CD8-positive, alpha-beta memory T cell (primary cell): ENCODE measurements at regions not wholly inside any gene's neighbourhood (a gene's known extent, or its start where the extent isn't known, plus 50 kb on each side); places are given as distances from the start of the nearest gene placed in this dataset.

Experiments
- CTCF ChIA-PET: fragments of 350-600 bp; sonication (Branson Sonifier 250); formaldehyde crosslinking; loops from one replicate; lab custom pipeline; 2021; ENCODE audit warnings: antibody characterized with exemption; lab: Charles Lee
- POLR2A ChIA-PET: fragments of 350-600 bp; sonication (Branson Sonifier 250); formaldehyde crosslinking; loops from one replicate; lab custom pipeline; 2021; ENCODE audit warnings: antibody characterized with exemption; lab: Charles Lee
- DNase-seq, 5 donors: peaks; one replicate each; pipeline versions ENCODE4 v3.0.0 to v3.0.0-alpha.2; 2020 to 2022; ENCODE audit warnings: mixed read lengths in 1 of 5
- H3K27ac ChIP-seq: one replicate; pipeline ENCODE4 v1.7.0; 2013; ENCODE audit warnings: low read depth, mild to moderate bottlenecking, low read length, moderate library complexity
- H3K27me3 ChIP-seq: 2 replicates; pipeline ENCODE4 v1.7.0; 2013; ENCODE audit warnings: low read length, mild to moderate bottlenecking; ENCODE audit not compliant: insufficient read depth, poor library complexity, severe bottlenecking
- H3K36me3 ChIP-seq: 2 replicates; pipeline ENCODE4 v1.7.0; 2013; ENCODE audit warnings: mild to moderate bottlenecking, low read length, moderate library complexity; ENCODE audit not compliant: insufficient read depth
- H3K4me1 ChIP-seq: 2 replicates; pipeline ENCODE4 v1.7.0; 2013; ENCODE audit warnings: mild to moderate bottlenecking, low read length, moderate library complexity; ENCODE audit not compliant: insufficient read depth
- H3K4me3 ChIP-seq: 2 replicates; pipeline ENCODE4 v1.7.0; 2013; ENCODE audit warnings: mild to moderate bottlenecking, low read length
- H3K9me3 ChIP-seq: 2 replicates; pipeline ENCODE4 v1.7.0; 2013; ENCODE audit warnings: mild to moderate bottlenecking, low read length
- H3K27ac Mint-ChIP-seq, 8 donors: one replicate each; pipeline ENCODE4 v1.8.0; 2020 to 2021; ENCODE audit warnings: mixed read lengths in 8 of 8, mild to moderate bottlenecking in 6 of 8, inconsistent platforms in 3 of 8, moderate library complexity in 3 of 8
- H3K27me3 Mint-ChIP-seq, 2 donors: one replicate each; pipeline ENCODE4 v1.8.0; 2020 to 2021; ENCODE audit warnings: mixed read lengths in 2 of 2, mild to moderate bottlenecking in 1 of 2, moderate library complexity in 1 of 2
- H3K36me3 Mint-ChIP-seq, 3 donors: one replicate each; pipeline ENCODE4 v1.8.0; 2020 to 2021; ENCODE audit warnings: mixed read lengths in 3 of 3, inconsistent platforms in 1 of 3, mild to moderate bottlenecking in 1 of 3
- H3K4me1 Mint-ChIP-seq, 3 donors: one replicate each; pipeline ENCODE4 v1.8.0; 2020 to 2021; ENCODE audit warnings: mixed read lengths in 3 of 3, inconsistent platforms in 1 of 3, mild to moderate bottlenecking in 1 of 3
- H3K4me3 Mint-ChIP-seq, 7 donors: one replicate each; pipeline ENCODE4 v1.8.0; 2020 to 2021; ENCODE audit warnings: mixed read lengths in 7 of 7, mild to moderate bottlenecking in 6 of 7, moderate library complexity in 4 of 7, inconsistent platforms in 2 of 7
- H3K9me3 Mint-ChIP-seq, 5 donors: one replicate each; pipeline ENCODE4 v1.8.0; 2020 to 2022; ENCODE audit warnings: mixed read lengths in 5 of 5, mild to moderate bottlenecking in 3 of 5, moderate library complexity in 2 of 5, inconsistent platforms in 1 of 5

- Histone ChIP-seq H3K4me1 (no peaks in the 10 kb centered on the region), H3K9me3 (no peaks in the 10 kb centered on the region), H3K36me3 (no peaks in the 10 kb centered on the region), H3K27me3 (no peaks in the 10 kb centered on the region), H3K27ac (no peak overlapping the region), H3K4me3 (no peak overlapping the region)
- H3K27me3 Mint-ChIP-seq: peaks cover 11 to 35% of the 10 kb centered on the region in 2 donors
- no peak for DNase-seq
- H3K4me1 Mint-ChIP-seq: no peaks in the 10 kb centered on the region
- H3K9me3 Mint-ChIP-seq: no peaks in the 10 kb centered on the region
- CTCF ChIA-PET: no interaction called here
- H3K27ac Mint-ChIP-seq: no peak overlapping the region
- POLR2A ChIA-PET: no interaction called here
- no peak overlapping the region for H3K4me3 Mint-ChIP-seq
- no peaks in the 10 kb centered on the region for H3K36me3 Mint-ChIP-seq
These were observed 111.9 kb downstream of the KCNF1 start for GRCh38 chr2:11023326-11024258.

DNA sequence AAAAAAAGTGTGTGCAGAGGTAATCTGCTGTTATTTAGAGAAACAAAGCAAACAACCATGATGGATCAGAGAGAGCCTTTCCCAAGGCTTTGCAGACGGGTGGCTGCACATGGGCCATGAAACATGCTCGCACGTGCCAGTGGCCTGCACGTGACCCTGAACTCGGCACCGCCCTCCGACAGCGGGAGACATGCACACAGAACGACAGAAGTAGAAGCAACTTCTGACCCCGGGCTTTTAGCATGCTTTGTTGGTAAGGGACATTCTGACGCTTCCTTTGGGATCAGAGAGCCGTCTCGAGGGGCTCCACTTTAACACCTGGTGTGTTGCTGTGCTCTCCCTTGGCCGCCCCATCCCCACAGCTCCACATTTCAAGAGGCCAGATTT is 112.5 kb downstream of the KCNF1 start:
- CTCF ChIA-PET: no interaction called here

GRCh38 chr2:11024687-11025086 is 113.0 kb downstream of the KCNF1 start:
- no peak for DNase-seq
- Mint-ChIP-seq H3K36me3 (no peaks in the 10 kb centered on the region), H3K9me3 (no peaks in the 10 kb centered on the region), H3K4me3 (no peak overlapping the region), H3K27me3 (peaks cover 8 to 29% of the 10 kb centered on the region in 2 donors), H3K4me1 (no peaks in the 10 kb centered on the region), H3K27ac (no peak overlapping the region)
- H3K9me3 ChIP-seq: no peaks in the 10 kb centered on the region
- H3K27me3 ChIP-seq: no peaks in the 10 kb centered on the region
- POLR2A ChIA-PET: no interaction called here
- H3K4me1 ChIP-seq: no peaks in the 10 kb centered on the region
- no peaks in the 10 kb centered on the region for H3K36me3 ChIP-seq
- no peak overlapping the region for H3K27ac ChIP-seq
- CTCF ChIA-PET: no interaction called here
- H3K4me3 ChIP-seq: no peak overlapping the region

More for the DNA sequence above, 112.5 kb downstream of the KCNF1 start:
- DNase-seq: no peak
- Histone ChIP-seq H3K27me3 (no peaks in the 10 kb centered on the region), H3K9me3 (no peaks in the 10 kb centered on the region), H3K4me3 (no peak overlapping the region), H3K4me1 (no peaks in the 10 kb centered on the region), H3K36me3 (no peaks in the 10 kb centered on the region), H3K27ac (no peak overlapping the region)
- Mint-ChIP-seq H3K27me3 (peaks cover 11 to 33% of the 10 kb centered on the region in 2 donors), H3K36me3 (no peaks in the 10 kb centered on the region), H3K9me3 (no peaks in the 10 kb centered on the region), H3K4me1 (no peaks in the 10 kb centered on the region), H3K27ac (no peak overlapping the region), H3K4me3 (no peak overlapping the region)
- POLR2A ChIA-PET: no interaction called here

GRCh38 chr2:11026286-11026921 is 114.7 kb downstream of the KCNF1 start:
- Histone ChIP-seq H3K36me3 (no peaks in the 10 kb centered on the region), H3K9me3 (no peaks in the 10 kb centered on the region), H3K27ac (no peak overlapping the region), H3K27me3 (no peaks in the 10 kb centered on the region), H3K4me3 (no peak overlapping the region), H3K4me1 (no peaks in the 10 kb centered on the region)
- CTCF ChIA-PET: no interaction called here
- DNase-seq: no peak
- H3K27me3 Mint-ChIP-seq: peaks cover 2 to 20% of the 10 kb centered on the region in 2 donors
- POLR2A ChIA-PET: no interaction called here
- H3K36me3 Mint-ChIP-seq: no peaks in the 10 kb centered on the region
- no peaks in the 10 kb centered on the region for H3K9me3 Mint-ChIP-seq
- H3K4me1 Mint-ChIP-seq: no peaks in the 10 kb centered on the region
- H3K27ac Mint-ChIP-seq: no peak overlapping the region
- no peak overlapping the region for H3K4me3 Mint-ChIP-seq

DNA sequence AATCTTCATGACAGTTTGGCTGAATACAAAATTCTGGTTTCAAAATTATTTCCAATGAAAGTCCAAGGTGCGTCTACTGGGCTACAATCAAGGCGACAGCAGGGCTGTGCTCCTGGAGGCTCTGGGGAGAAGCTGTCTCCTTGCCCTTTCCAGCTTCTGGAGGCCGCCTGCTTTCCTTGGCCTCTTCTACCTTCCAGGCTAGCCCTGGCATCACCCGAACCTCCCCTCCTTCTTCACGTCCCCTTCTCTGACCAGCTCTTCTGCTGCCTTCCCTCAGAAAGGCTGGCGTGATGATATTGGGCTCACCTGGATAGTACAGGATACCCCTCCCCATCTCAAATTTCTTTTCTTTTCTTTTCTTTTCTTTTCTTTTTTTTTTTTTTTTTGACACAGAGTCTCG is 115.5 kb downstream of the KCNF1 start:
- H3K4me1 ChIP-seq: no peaks in the 10 kb centered on the region
- H3K4me3 ChIP-seq: no peak overlapping the region
- Mint-ChIP-seq H3K36me3 (no peaks in the 10 kb centered on the region), H3K4me3 (no peak overlapping the region), H3K4me1 (no peaks in the 10 kb centered on the region), H3K27me3 (peaks cover 2 to 15% of the 10 kb centered on the region in 2 donors), H3K9me3 (no peaks in the 10 kb centered on the region), H3K27ac (no peak overlapping the region)
- POLR2A ChIA-PET: no interaction called here
- no peaks in the 10 kb centered on the region for H3K9me3 ChIP-seq
- CTCF ChIA-PET: no interaction called here
- no peaks in the 10 kb centered on the region for H3K36me3 ChIP-seq
- H3K27ac ChIP-seq: no peak overlapping the region
- no peaks in the 10 kb centered on the region for H3K27me3 ChIP-seq
- DNase-seq: no peak

DNA sequence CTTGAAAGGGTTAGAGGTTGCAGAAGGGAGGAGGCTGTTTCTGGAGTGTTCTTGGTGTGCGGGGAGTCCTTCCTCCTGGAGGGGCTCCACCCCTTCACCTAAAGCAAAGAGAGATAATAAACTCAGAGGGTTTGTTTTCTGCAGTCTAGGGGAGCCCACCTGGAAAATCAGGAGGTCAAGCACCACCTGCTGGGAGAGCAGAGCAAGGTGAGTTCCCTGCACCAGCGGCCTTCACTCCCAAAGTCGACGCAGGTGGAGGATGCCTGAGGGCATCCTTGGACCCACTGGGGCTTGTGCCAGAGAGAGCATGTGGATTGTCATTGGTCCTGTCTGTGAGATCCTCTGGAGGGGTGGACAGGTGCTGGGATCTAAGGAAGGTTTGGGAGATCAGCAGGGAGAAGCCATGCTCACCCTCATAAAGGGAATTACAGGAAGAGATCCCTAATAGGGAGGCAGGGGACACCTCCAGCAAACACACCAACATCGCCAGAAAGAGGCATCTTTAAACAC is 116.7 kb downstream of the KCNF1 start:
- ChIA-PET POLR2A (no interaction called here), CTCF (no interaction called here)
- Histone ChIP-seq H3K4me3 (no peak overlapping the region), H3K9me3 (no peaks in the 10 kb centered on the region), H3K4me1 (no peaks in the 10 kb centered on the region), H3K27me3 (no peaks in the 10 kb centered on the region), H3K36me3 (no peaks in the 10 kb centered on the region), H3K27ac (no peak overlapping the region)
- H3K27me3 Mint-ChIP-seq: peaks cover 2 to 21% of the 10 kb centered on the region in 2 donors
- H3K27ac Mint-ChIP-seq: no peak overlapping the region
- no peaks in the 10 kb centered on the region for H3K36me3 Mint-ChIP-seq
- no peak for DNase-seq
- H3K9me3 Mint-ChIP-seq: peaks cover 0 to 7% (median 4%) of the 10 kb centered on the region in 5 donors
- no peak overlapping the region for H3K4me3 Mint-ChIP-seq
- H3K4me1 Mint-ChIP-seq: no peaks in the 10 kb centered on the region

DNA sequence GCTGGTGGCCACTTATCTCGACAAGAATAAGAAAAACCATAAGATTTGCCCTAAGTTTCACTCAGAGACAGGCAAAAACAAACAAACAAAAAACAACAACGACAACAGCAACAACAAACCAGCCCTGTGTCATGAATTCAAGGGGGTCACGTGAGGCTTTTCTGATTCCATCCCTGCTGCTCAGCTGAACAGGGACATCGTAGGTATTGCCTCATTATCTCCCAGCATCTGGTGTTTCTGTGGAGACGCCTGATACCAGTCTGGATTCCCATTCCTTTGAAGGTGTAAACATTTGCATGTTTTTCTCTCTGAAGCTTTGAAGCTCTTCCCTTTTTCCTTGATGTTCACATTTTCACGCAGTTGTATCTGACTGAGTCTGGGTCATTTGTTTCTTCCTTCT is 117.4 kb downstream of the KCNF1 start:
- peaks cover 4 to 10% (median 9%) of the 10 kb centered on the region in 5 donors for H3K9me3 Mint-ChIP-seq
- no peaks in the 10 kb centered on the region for H3K9me3 ChIP-seq
- no peak for DNase-seq
- no peaks in the 10 kb centered on the region for H3K36me3 ChIP-seq
- H3K4me1 Mint-ChIP-seq: no peaks in the 10 kb centered on the region
- ChIA-PET CTCF (no interaction called here), POLR2A (no interaction called here)
- H3K27ac ChIP-seq: no peak overlapping the region
- H3K4me3 ChIP-seq: no peak overlapping the region
- no peaks in the 10 kb centered on the region for H3K27me3 ChIP-seq
- no peaks in the 10 kb centered on the region for H3K36me3 Mint-ChIP-seq
- no peak overlapping the region for H3K4me3 Mint-ChIP-seq
- no peak overlapping the region for H3K27ac Mint-ChIP-seq
- H3K27me3 Mint-ChIP-seq: peaks cover 2 to 21% of the 10 kb centered on the region in 2 donors
- no peaks in the 10 kb centered on the region for H3K4me1 ChIP-seq

DNA sequence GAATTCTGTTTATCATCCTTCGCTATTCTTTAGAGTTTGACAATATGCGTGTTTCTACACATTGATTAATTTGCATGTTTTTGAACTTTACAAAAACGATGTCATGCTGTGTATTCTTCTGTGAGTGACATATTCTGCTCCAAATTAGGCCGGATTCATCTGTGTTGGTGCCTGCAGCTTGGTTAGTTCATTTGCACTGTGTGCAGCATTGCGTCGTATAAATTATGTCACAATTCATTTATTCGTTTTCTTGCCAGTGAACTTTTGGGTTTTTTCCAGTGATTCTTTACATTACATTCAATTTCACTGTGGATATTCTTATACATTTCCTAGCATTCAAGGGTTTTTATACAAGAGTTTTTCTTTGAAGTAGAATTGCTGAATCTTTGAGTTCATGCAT is 118.3 kb downstream of the KCNF1 start:
- no peaks in the 10 kb centered on the region for H3K9me3 ChIP-seq
- H3K4me3 ChIP-seq: no peak overlapping the region
- Mint-ChIP-seq H3K36me3 (no peaks in the 10 kb centered on the region), H3K27ac (no peak overlapping the region), H3K9me3 (peaks cover 5 to 12% (median 9%) of the 10 kb centered on the region in 5 donors), H3K27me3 (peaks cover 2 to 22% of the 10 kb centered on the region in 2 donors), H3K4me1 (no peaks in the 10 kb centered on the region), H3K4me3 (no peak overlapping the region)
- DNase-seq: no peak
- H3K4me1 ChIP-seq: no peaks in the 10 kb centered on the region
- H3K36me3 ChIP-seq: no peaks in the 10 kb centered on the region
- H3K27ac ChIP-seq: no peak overlapping the region
- POLR2A ChIA-PET: no interaction called here
- CTCF ChIA-PET: no interaction called here
- H3K27me3 ChIP-seq: no peaks in the 10 kb centered on the region
